Uterus (tissue), 2 donors: ENCODE measurements at regions not wholly inside any gene's neighbourhood (a gene's known extent, or its start where the extent isn't known, plus 50 kb on each side); places are given as distances from the start of the nearest gene placed in this dataset.

Experiments used
- POLR2A ChIP-seq, 2 donors: fragments of 450-650 bp; IDR thresholded peaks; one replicate each; pipeline ENCODE4 v1.6.1; 2016; ENCODE audit warnings: antibody characterized with exemption in 2 of 2, mild to moderate bottlenecking in 1 of 2, moderate library complexity in 1 of 2
- TF ChIP-seq, protein P1 (sequence below), 4 experiments: fragments of 200-600 bp in 2 of 4; fragments of 450-650 bp in 2 of 4; sonication (generic) in 2 of 4; IDR thresholded peaks; one replicate each; pipeline ENCODE4 v1.5.1; 2016 to 2019; ENCODE audit warnings: antibody characterized with exemption in 4 of 4, mild to moderate bottlenecking in 2 of 4, moderate library complexity in 1 of 4

DNA sequence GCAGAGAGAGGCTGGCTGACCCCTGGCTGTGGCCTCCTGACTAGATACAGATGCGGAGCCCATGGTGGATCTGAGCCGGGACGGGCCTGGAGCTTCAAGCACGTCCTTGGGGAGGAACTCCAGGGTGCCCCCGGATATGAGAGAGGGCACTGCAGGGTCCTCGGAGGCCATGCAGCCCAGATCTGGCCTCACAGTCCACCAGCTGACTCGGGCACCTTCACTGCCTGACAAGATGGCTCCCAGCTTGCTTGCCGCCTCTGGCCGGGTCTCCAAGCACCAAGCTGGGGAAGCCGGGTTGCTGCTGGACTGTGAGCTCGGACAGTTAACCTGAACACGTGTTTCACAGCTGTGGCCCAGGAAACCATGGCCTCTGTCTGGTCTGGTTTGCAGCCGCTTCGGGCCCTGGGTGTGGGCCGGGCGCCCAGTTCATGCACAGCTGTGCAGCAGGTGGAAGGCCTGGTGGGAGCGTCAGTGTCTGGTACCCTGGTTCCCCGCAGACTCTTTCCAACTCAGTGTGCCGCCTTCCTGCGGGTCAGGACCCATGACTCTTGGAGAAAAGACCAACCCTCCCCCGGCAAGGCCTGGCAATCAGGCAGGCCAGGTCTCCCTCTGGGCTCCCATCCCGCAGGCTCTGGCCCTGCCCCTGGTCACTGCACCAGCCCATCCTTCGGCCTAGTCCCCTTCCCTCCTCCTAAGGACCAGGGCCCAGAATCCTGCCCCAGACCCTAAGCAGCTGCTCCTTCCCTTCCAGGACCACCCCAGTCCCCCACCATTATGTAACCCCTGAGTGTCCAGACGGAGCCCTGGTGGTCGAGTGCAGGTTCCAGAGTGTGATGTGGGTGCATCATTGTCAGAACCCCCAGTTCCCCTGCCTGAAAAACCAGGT, 74.6 kb upstream of the OTOS start:
- TF ChIP-seq, protein P1, sequence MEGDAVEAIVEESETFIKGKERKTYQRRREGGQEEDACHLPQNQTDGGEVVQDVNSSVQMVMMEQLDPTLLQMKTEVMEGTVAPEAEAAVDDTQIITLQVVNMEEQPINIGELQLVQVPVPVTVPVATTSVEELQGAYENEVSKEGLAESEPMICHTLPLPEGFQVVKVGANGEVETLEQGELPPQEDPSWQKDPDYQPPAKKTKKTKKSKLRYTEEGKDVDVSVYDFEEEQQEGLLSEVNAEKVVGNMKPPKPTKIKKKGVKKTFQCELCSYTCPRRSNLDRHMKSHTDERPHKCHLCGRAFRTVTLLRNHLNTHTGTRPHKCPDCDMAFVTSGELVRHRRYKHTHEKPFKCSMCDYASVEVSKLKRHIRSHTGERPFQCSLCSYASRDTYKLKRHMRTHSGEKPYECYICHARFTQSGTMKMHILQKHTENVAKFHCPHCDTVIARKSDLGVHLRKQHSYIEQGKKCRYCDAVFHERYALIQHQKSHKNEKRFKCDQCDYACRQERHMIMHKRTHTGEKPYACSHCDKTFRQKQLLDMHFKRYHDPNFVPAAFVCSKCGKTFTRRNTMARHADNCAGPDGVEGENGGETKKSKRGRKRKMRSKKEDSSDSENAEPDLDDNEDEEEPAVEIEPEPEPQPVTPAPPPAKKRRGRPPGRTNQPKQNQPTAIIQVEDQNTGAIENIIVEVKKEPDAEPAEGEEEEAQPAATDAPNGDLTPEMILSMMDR (IDR thresholded peaks at IDR 0.05), result no peak
- TF ChIP-seq POLR2A (IDR thresholded peaks at IDR 0.05), result no peak
